Body of pancreas (tissue), 4 donors: ENCODE measurements at regions not wholly inside any gene's neighbourhood (a gene's known extent, or its start where the extent isn't known, plus 50 kb on each side); places are given as distances from the start of the nearest gene placed in this dataset.

Experiments used
- POLR2A ChIP-seq, 3 donors: fragments of 450-650 bp; IDR thresholded peaks; one replicate each; pipeline ENCODE4 v1.6.1; 2016; ENCODE audit warnings: antibody characterized with exemption in 3 of 3, mild to moderate bottlenecking in 2 of 3
- TF ChIP-seq, protein P1 (sequence below), 7 experiments: fragments of 450-650 bp in 4 of 7; fragments of 200-600 bp in 3 of 7; sonication (generic) in 3 of 7; IDR thresholded peaks; one replicate each; pipeline ENCODE4 v1.5.1; 2016 to 2019; ENCODE audit warnings: antibody characterized with exemption in 7 of 7

DNA sequence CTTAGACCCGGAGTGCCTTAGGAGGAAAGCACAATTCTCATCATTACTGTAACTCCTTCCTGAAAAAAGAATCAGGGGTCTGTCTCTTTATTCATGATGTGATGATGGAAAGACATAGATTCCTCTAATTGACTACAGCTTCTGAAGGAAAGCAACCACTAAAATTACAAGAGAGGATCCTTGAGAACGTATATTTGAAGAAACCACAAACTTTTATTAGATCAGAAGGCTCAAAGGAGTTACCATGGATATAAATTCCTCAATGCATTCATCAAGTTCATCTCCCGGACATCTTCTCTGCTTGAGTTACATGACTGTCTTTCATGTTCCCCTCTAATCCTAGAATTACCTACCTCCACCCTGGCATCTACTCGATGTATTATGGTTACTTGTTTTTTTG, 104.1 kb upstream of the PAPPA start:
- TF ChIP-seq, protein P1, sequence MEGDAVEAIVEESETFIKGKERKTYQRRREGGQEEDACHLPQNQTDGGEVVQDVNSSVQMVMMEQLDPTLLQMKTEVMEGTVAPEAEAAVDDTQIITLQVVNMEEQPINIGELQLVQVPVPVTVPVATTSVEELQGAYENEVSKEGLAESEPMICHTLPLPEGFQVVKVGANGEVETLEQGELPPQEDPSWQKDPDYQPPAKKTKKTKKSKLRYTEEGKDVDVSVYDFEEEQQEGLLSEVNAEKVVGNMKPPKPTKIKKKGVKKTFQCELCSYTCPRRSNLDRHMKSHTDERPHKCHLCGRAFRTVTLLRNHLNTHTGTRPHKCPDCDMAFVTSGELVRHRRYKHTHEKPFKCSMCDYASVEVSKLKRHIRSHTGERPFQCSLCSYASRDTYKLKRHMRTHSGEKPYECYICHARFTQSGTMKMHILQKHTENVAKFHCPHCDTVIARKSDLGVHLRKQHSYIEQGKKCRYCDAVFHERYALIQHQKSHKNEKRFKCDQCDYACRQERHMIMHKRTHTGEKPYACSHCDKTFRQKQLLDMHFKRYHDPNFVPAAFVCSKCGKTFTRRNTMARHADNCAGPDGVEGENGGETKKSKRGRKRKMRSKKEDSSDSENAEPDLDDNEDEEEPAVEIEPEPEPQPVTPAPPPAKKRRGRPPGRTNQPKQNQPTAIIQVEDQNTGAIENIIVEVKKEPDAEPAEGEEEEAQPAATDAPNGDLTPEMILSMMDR (IDR thresholded peaks at IDR 0.05): no peak
- TF ChIP-seq POLR2A (IDR thresholded peaks at IDR 0.05): no peak
